ENCODE measurements at regions not wholly inside any gene's neighbourhood (a gene's known extent, or its start where the extent isn't known, plus 50 kb on each side); places are given as distances from the start of the nearest gene placed in this dataset.
A peak's percentile ranks its signal among the peaks of the same experiment; 100 is the strongest.

DNA sequence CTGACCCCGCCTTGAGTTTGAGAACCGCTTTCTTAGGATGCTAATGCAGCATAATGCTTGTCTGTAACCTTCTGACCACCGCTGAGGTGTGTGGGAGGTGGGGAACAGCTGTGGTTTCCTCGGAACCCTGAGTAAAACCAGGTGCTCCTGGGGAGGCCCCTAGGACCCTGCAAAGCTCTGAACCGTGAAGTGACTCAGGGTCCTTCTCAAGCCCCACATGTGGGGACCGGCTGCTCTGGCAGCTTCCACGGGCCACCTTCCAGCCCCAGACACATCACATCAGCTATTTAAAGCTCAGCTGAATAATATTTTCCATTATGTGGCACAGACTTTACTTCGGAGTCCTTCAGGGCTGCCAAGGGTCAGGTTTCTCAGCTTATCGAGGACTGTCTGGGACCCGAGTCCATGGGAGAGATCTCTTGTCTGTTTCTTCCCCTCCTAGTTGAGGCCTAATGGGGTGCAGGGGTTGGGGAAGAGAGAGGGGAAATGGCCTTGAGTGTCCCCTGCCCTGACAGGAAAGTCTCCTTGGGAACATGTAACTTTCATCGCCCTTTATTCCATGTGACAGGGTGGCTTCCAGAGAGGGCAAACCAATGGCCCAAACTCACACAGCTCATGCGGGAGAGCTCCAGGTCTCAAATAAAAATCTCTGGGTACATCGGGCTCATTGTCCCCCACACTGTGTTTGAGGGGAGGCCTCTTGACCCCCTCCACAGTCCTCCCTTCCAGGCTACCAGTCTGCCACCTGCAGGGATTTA lies 186.1 kb upstream of the SLC24A3 start:
- no peak overlapping the region for H3K4me3 ChIP-seq
- no peak overlapping the region for H3K27ac ChIP-seq
- no peak for DNase-seq
- H3K36me3 ChIP-seq (ENCODE audit: insufficient read depth in 1 of 2, low read depth in 1 of 2) = no peaks in the 10 kb centered on the region
- 35 to 46% (median 40%) methylated on average over 13 of the region's 13 CpGs for WGBS, 3 donors
- TF ChIP-seq, protein P1, sequence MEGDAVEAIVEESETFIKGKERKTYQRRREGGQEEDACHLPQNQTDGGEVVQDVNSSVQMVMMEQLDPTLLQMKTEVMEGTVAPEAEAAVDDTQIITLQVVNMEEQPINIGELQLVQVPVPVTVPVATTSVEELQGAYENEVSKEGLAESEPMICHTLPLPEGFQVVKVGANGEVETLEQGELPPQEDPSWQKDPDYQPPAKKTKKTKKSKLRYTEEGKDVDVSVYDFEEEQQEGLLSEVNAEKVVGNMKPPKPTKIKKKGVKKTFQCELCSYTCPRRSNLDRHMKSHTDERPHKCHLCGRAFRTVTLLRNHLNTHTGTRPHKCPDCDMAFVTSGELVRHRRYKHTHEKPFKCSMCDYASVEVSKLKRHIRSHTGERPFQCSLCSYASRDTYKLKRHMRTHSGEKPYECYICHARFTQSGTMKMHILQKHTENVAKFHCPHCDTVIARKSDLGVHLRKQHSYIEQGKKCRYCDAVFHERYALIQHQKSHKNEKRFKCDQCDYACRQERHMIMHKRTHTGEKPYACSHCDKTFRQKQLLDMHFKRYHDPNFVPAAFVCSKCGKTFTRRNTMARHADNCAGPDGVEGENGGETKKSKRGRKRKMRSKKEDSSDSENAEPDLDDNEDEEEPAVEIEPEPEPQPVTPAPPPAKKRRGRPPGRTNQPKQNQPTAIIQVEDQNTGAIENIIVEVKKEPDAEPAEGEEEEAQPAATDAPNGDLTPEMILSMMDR (IDR thresholded peaks at IDR 0.05) = no peak
- H3K4me1 ChIP-seq = peaks cover 7% of the 10 kb centered on the region
- no peaks in the 10 kb centered on the region for H3K9me3 ChIP-seq
- no peaks in the 10 kb centered on the region for H3K27me3 ChIP-seq (ENCODE audit: insufficient read depth in 3 of 3, low read length in 2 of 3)
- intact Hi-C loops (cut with DNase I) = loop anchor here in 1 of 2 donors (10.0 kb wide), 1 partner anchor 59 kb away; no protein-coding TSS in a partner anchor
- ATAC-seq = peak; percentile 76 to 93 (median 82)

DNA sequence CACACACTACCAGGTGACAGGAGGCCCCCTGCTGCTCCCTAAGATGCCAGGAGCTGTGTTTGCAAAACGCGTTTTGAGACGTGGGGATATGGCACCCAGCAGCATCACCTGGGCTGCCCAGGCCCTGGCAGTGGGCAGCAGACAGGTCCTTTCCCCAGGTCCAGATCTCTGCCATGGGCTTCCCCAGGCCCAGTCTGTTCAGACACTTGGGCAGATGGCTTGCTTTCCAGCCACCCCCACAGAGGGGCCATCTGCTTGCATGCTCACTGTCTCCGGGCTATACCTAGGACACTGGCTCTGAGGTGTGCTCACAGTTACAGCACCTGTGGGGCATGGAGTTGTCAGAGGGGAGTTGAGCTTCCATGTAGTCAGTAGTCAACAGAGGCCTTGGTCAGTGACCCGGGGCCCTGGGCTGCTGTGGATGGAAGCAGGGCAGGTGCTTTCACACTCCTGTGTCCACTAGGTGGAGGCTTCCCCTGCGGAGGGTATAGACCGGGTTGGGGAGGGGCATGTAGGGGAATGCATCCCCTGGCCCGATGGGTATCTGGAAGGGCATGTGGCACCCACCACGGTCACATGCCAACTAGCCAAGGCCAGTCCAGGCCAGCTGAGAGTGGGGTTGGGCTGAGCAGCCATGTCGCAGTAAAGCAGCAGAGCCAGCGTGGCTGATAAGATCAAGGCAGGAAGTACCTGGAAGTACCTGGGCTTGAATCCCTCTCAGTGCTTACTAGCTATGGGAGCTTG lies 185.4 kb upstream of the SLC24A3 start:
- ATAC-seq = peak in 2 of 4 donors; percentile 21 to 30
- intact Hi-C loops (cut with DNase I) = loop anchor here in 1 of 2 donors (10.0 kb wide), 1 partner anchor 58 kb away; no protein-coding TSS in a partner anchor
- Histone ChIP-seq H3K4me3 (no peak overlapping the region), H3K27me3 (ENCODE audit: insufficient read depth in 3 of 3, low read length in 2 of 3) (no peaks in the 10 kb centered on the region), H3K27ac (no peak overlapping the region), H3K36me3 (ENCODE audit: insufficient read depth in 1 of 2, low read depth in 1 of 2) (no peaks in the 10 kb centered on the region), H3K4me1 (peaks cover 7% of the 10 kb centered on the region), H3K9me3 (no peaks in the 10 kb centered on the region)
- TF ChIP-seq, protein P1 (IDR thresholded peaks at IDR 0.05) = no peak
- no peak for DNase-seq
- 74 to 76% (median 75%) methylated on average over 11 of the region's 11 CpGs for WGBS, 3 donors

DNA sequence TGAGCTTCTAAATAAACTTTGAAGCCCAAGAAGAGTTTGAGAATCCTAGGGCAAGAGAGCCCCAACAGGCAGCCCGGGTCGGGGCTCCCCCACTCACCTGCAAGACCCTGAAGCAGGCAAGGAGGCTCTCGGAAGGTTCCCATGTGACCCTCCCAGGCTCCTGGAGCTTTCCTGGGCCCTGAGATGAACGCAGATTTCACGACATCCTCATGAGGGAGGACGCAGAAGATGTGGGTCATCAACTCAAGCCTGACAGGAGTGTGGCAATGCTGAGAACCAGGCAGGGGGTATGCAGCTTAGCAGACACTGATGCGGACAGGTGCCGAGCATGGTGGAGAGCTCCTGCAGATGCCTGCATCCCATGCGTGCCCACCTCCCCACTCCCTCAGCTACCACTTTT lies 184.5 kb upstream of the SLC24A3 start:
- Histone ChIP-seq H3K27me3 (ENCODE audit: insufficient read depth in 3 of 3, low read length in 2 of 3) (no peaks in the 10 kb centered on the region), H3K36me3 (ENCODE audit: insufficient read depth in 1 of 2, low read depth in 1 of 2) (no peaks in the 10 kb centered on the region), H3K27ac (no peak overlapping the region), H3K4me1 (peaks cover 7% of the 10 kb centered on the region), H3K4me3 (no peak overlapping the region), H3K9me3 (no peaks in the 10 kb centered on the region)
- intact Hi-C loops (cut with DNase I) = loop anchor here in 1 of 2 donors (10.0 kb wide), 1 partner anchor 57 kb away; no protein-coding TSS in a partner anchor
- TF ChIP-seq, protein P1 (IDR thresholded peaks at IDR 0.05) = no peak
- 86 to 94% (median 92%) methylated on average over 9 of the region's 9 CpGs for WGBS, 3 donors
- ATAC-seq (no peak), DNase-seq (no peak)

DNA sequence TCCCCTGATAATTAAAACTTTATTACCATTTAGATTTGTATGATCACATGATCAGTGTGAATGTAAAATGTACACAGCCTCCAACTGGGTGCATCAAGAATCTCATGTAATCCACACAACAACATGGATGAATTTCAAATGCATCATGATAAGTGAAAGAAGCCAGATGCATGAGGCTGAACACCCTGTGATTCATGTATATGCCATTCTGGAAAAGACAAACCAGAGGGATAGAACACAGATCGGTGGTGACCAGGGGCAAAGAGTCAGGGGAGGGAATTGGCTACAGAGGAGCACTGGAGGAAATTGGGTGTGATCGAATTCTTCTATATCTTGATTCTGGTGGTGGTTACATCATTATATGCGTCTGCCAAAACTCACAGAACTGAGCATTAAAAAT lies 170.7 kb upstream of the SLC24A3 start:
- Histone ChIP-seq H3K4me3 (no peak overlapping the region), H3K4me1 (no peaks in the 10 kb centered on the region), H3K9me3 (no peaks in the 10 kb centered on the region), H3K27me3 (ENCODE audit: insufficient read depth in 3 of 3, low read length in 2 of 3) (no peaks in the 10 kb centered on the region), H3K27ac (no peak overlapping the region), H3K36me3 (ENCODE audit: insufficient read depth in 1 of 2, low read depth in 1 of 2) (no peaks in the 10 kb centered on the region)
- WGBS, 3 donors = 75 to 87% (median 81%) methylated on average over 3 of the region's 3 CpGs
- intact Hi-C loops (cut with DNase I) = no loop called here
- no peak for DNase-seq
- ATAC-seq = no peak
- TF ChIP-seq, protein P1 (IDR thresholded peaks at IDR 0.05) = no peak
